Keratinocyte (primary cell): ENCODE measurements at regions not wholly inside any gene's neighbourhood (a gene's known extent, or its start where the extent isn't known, plus 50 kb on each side); places are given as distances from the start of the nearest gene placed in this dataset.

Source experiments
- DNase-seq: peaks from one replicate; pipeline ENCODE4 v3.0.0-alpha.2; 2011; ENCODE audit warnings: low read depth, missing footprints, low spot score
- FAIRE-seq: peaks from 2 replicates; lab custom pipeline; 2011; peaks lifted over from hg19 to GRCh38; lab: Jason Lieb, UNC
- H2AFZ ChIP-seq: 2 replicates; pipeline ENCODE4 v1.6.0; 2012; ENCODE audit warnings: low read length, control low read depth, inconsistent platforms; ENCODE audit not compliant: control insufficient read depth
- H3K27ac ChIP-seq: 2 replicates; pipeline ENCODE4 v1.5.1; 2011; ENCODE audit warnings: low read length; ENCODE audit not compliant: control insufficient read depth, insufficient read depth
- H3K27me3 ChIP-seq: 3 replicates; pipeline ENCODE4 v1.6.0; 2011; ENCODE audit warnings: low read length; ENCODE audit not compliant: control insufficient read depth, insufficient read depth; ENCODE audit errors: extremely low read depth
- H3K36me3 ChIP-seq, 2 experiments: 2 replicates in 1 of 2; 3 replicates in 1 of 2; pipeline ENCODE4 v1.5.1; 2011; ENCODE audit warnings: low read length in 2 of 2, mild to moderate bottlenecking in 1 of 2; ENCODE audit not compliant: control insufficient read depth in 2 of 2, insufficient read depth in 2 of 2; ENCODE audit errors: extremely low read depth in 1 of 2
- H3K4me1 ChIP-seq: 3 replicates; pipeline ENCODE4 v1.5.1; 2011; ENCODE audit warnings: low read length; ENCODE audit not compliant: control insufficient read depth, insufficient read depth; ENCODE audit errors: extremely low read depth
- H3K4me2 ChIP-seq: 3 replicates; pipeline ENCODE4 v1.6.0; 2011; ENCODE audit warnings: low read depth, low read length; ENCODE audit not compliant: control insufficient read depth, insufficient read depth; ENCODE audit errors: extremely low read depth
- H3K4me3 ChIP-seq, 3 experiments: fragments of 200-600 bp in 1 of 3; sonication (generic) in 1 of 3; 2 replicates in 2 of 3; 3 replicates in 1 of 3; pipeline ENCODE4 v1.5.1; 2011 to 2016; ENCODE audit warnings: low read length in 3 of 3, mild to moderate bottlenecking in 3 of 3, control low read depth in 2 of 3, inconsistent platforms in 1 of 3, low read depth in 1 of 3, mixed read lengths in 1 of 3, mixed run types in 1 of 3, moderate library complexity in 1 of 3; ENCODE audit not compliant: control insufficient read depth in 2 of 3, insufficient read depth in 2 of 3; ENCODE audit errors: extremely low read depth in 1 of 3
- H3K79me2 ChIP-seq: 2 replicates; pipeline ENCODE4 v1.6.0; 2012; ENCODE audit warnings: low read length; ENCODE audit not compliant: control insufficient read depth, insufficient read depth
- H3K9ac ChIP-seq: 3 replicates; pipeline ENCODE4 v1.6.0; 2011; ENCODE audit warnings: low read length; ENCODE audit not compliant: control insufficient read depth, insufficient read depth; ENCODE audit errors: extremely low read depth
- H3K9me1 ChIP-seq: 3 replicates; pipeline ENCODE4 v1.6.0; 2011; ENCODE audit warnings: low read length; ENCODE audit not compliant: control insufficient read depth, insufficient read depth; ENCODE audit errors: extremely low read depth
- H3K9me3 ChIP-seq: 2 replicates; pipeline ENCODE4 v1.5.1; 2012; ENCODE audit warnings: low read depth, low read length; ENCODE audit not compliant: control insufficient read depth
- H4K20me1 ChIP-seq: 3 replicates; pipeline ENCODE4 v1.6.0; 2011; ENCODE audit warnings: low read length; ENCODE audit not compliant: control insufficient read depth, insufficient read depth; ENCODE audit errors: extremely low read depth
- EZH2 ChIP-seq: IDR thresholded peaks from one replicate; pipeline ENCODE4 v1.6.1; 2012; ENCODE audit warnings: inconsistent platforms, mild to moderate bottlenecking, low read length, moderate library complexity
- dilution Hi-C: fragments of 300-500 bp; cut with MboI; formaldehyde crosslinking; loops from one replicate; pipeline ENCODE4 v1.7.0; 2020; ENCODE audit warnings: low sequenced_read_pairs; ENCODE audit not compliant: extremely low pct_ligation_motif_present
- TF ChIP-seq, protein P1 (sequence below), 3 experiments: IDR thresholded peaks in 1 of 3; conservative IDR thresholded peaks in 1 of 3; optimal IDR thresholded peaks in 1 of 3; 2 replicates in 2 of 3; 3 replicates in 1 of 3; pipeline versions ENCODE3 to v1.5.1; 2011; ENCODE audit warnings: low read length in 3 of 3, mild to moderate bottlenecking in 3 of 3, moderate library complexity in 2 of 3, control low read depth in 1 of 3, inconsistent platforms in 1 of 3; ENCODE audit not compliant: insufficient read depth in 2 of 3; ENCODE audit errors: extremely low read depth in 1 of 3

DNA sequence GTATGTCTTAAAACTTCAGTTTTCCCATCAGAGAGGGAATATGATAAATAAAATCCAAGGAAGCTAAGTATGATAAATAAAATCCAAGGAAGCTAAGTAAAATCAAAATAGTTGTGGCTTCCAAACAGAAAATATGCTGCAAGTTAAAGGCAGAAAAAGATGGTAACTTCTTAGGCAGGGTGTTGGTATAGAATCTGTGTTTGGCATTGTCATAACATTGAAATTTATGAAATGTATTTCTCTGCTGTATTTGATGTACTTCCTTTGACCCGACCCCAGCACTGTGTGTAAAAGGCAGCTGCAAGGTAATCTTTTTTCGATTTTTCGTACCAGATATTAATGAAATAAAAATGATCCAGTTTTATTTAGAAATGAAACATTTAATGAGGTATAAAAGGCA lies 537.2 kb downstream of the TFEC start:
- H3K4me1 ChIP-seq: no peaks in the 10 kb centered on the region
- H3K27me3 ChIP-seq: peaks cover 4% of the 10 kb centered on the region
- TF ChIP-seq EZH2: no peak
- TF ChIP-seq, protein P1, sequence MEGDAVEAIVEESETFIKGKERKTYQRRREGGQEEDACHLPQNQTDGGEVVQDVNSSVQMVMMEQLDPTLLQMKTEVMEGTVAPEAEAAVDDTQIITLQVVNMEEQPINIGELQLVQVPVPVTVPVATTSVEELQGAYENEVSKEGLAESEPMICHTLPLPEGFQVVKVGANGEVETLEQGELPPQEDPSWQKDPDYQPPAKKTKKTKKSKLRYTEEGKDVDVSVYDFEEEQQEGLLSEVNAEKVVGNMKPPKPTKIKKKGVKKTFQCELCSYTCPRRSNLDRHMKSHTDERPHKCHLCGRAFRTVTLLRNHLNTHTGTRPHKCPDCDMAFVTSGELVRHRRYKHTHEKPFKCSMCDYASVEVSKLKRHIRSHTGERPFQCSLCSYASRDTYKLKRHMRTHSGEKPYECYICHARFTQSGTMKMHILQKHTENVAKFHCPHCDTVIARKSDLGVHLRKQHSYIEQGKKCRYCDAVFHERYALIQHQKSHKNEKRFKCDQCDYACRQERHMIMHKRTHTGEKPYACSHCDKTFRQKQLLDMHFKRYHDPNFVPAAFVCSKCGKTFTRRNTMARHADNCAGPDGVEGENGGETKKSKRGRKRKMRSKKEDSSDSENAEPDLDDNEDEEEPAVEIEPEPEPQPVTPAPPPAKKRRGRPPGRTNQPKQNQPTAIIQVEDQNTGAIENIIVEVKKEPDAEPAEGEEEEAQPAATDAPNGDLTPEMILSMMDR (optimal IDR thresholded peaks at IDR 0.05 in 1 of 3, IDR thresholded peaks at IDR 0.05 in 1 of 3, conservative IDR thresholded peaks at IDR 0.05 in 1 of 3; ENCODE audit: extremely low read depth in 1 of 3, insufficient read depth in 2 of 3, low read length in 3 of 3): no peak
- no peak for FAIRE-seq
- H2AFZ ChIP-seq: no peak overlapping the region
- H3K36me3 ChIP-seq: no peaks in the 10 kb centered on the region
- H3K4me2 ChIP-seq: no peak overlapping the region
- H3K4me3 ChIP-seq: no peak overlapping the region
- H3K79me2 ChIP-seq: no peaks in the 10 kb centered on the region
- H3K9me1 ChIP-seq: no peaks in the 10 kb centered on the region
- no peaks in the 10 kb centered on the region for H3K9me3 ChIP-seq
- no peak overlapping the region for H3K9ac ChIP-seq
- DNase-seq: no peak
- dilution Hi-C loops: no loop called here
- H4K20me1 ChIP-seq: no peaks in the 10 kb centered on the region
- H3K27ac ChIP-seq: no peak overlapping the region

DNA sequence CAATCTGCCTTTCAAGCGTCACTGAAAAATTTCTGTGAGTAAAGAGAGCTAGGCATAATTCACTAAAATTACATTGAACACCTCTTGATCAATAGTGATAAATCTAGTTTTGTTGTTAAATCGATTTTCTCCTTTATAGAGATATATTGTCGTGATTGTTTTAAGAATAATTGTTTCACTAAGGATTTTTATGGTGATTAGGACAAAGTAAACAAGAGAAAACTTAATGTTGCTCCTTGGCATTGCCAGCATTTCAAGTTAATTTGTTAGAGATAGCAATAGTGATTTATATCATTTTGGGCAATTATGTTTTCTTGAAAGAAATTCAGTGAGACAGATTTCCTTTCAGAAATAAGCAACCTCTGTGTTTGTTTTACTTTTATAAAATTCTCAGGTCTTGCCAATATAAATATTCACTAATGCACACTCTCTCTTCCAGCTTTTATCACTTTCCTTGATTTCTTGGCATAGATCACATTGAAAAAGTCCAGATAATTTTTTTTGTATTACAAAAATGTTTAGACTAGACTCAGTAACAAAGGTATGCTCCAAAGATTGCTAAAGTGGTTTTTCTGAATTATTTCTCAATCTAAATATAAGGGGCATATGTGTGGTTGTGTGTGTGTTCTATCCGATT lies 538.7 kb downstream of the TFEC start:
- H3K4me2 ChIP-seq: no peak overlapping the region
- H3K9me1 ChIP-seq: no peaks in the 10 kb centered on the region
- H3K4me3 ChIP-seq: no peak overlapping the region
- H3K4me1 ChIP-seq: no peaks in the 10 kb centered on the region
- H3K27me3 ChIP-seq: peaks cover 4% of the 10 kb centered on the region
- no peak for DNase-seq
- no peak overlapping the region for H3K9ac ChIP-seq
- H3K36me3 ChIP-seq: no peaks in the 10 kb centered on the region
- TF ChIP-seq EZH2: no peak
- TF ChIP-seq, protein P1 (optimal IDR thresholded peaks at IDR 0.05 in 1 of 3, IDR thresholded peaks at IDR 0.05 in 1 of 3, conservative IDR thresholded peaks at IDR 0.05 in 1 of 3; ENCODE audit: extremely low read depth in 1 of 3, insufficient read depth in 2 of 3, low read length in 3 of 3): no peak
- H3K9me3 ChIP-seq: no peaks in the 10 kb centered on the region
- FAIRE-seq: no peak
- H3K79me2 ChIP-seq: no peaks in the 10 kb centered on the region
- no peak overlapping the region for H3K27ac ChIP-seq
- H2AFZ ChIP-seq: no peak overlapping the region
- dilution Hi-C loops: no loop called here
- H4K20me1 ChIP-seq: no peaks in the 10 kb centered on the region
